GM20000 (cell line): ENCODE measurements at regions not wholly inside any gene's neighbourhood (a gene's known extent, or its start where the extent isn't known, plus 50 kb on each side); places are given as distances from the start of the nearest gene placed in this dataset.

Source experiments
- DNase-seq: peaks from one replicate; pipeline ENCODE4 v3.0.0; 2012; ENCODE audit warnings: low spot score
- TF ChIP-seq, protein P1 (sequence below): IDR thresholded peaks from 2 replicates; pipeline ENCODE4 v1.5.1; 2012; ENCODE audit warnings: mild to moderate bottlenecking, control low read depth; ENCODE audit errors: extremely low read depth, missing control alignments

DNA sequence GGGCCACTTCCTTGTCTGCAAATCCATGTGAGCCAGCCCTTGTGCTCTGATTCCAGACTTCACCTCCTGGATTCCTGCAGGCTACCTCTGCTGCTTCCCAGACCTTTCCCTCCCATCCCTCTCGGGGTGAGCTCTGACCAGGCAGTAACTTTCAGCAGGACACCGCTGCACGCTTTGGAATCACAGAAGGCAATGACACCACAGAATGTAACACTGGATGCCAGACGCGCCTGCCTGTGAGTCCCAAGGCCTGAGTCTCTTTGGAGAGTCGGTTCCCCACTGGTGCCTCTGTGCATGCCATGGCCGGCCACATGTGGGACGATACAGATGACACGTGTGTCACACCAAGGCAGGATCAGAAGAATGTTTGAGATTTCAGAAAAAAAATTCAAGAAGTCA lies 89.7 kb upstream of the ERRFI1 start:
- DNase-seq = no peak
- TF ChIP-seq, protein P1, sequence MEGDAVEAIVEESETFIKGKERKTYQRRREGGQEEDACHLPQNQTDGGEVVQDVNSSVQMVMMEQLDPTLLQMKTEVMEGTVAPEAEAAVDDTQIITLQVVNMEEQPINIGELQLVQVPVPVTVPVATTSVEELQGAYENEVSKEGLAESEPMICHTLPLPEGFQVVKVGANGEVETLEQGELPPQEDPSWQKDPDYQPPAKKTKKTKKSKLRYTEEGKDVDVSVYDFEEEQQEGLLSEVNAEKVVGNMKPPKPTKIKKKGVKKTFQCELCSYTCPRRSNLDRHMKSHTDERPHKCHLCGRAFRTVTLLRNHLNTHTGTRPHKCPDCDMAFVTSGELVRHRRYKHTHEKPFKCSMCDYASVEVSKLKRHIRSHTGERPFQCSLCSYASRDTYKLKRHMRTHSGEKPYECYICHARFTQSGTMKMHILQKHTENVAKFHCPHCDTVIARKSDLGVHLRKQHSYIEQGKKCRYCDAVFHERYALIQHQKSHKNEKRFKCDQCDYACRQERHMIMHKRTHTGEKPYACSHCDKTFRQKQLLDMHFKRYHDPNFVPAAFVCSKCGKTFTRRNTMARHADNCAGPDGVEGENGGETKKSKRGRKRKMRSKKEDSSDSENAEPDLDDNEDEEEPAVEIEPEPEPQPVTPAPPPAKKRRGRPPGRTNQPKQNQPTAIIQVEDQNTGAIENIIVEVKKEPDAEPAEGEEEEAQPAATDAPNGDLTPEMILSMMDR = no peak

DNA sequence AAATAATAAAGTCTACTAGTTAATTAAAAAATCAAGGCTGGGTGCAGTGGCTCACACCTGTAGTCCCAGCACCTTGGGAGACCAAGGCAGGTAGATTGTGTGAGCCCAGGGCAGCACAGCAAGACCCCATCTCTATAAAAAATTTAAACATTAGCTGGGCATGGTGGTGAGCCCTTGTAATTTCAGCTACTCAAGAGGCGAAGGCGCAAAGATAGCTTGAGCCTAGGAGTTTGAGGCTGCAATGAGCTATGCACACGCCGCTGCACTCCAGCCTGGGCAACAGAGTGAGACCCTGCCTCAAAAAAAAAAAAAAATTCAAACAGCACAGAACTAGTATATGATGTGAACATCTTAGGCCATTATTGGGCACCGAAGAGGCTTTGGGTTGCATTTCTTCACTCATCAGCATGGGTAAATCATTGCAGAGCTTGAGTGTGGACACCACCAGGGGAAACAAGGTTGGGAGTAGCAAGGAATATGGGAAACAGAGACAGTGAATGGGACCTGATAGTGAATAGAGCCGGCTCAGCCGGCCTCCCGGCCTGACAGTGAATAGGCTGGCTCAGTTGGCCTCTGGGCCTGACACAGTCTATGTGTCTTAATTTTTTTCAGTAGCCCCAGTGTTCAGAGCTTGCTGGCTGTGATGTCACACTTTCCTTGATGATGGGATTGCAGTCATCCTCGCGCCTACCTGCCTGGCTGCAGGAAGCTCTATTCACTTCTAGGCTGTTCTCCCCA lies 89.1 kb upstream of the ERRFI1 start:
- TF ChIP-seq, protein P1 = no peak
- no peak for DNase-seq

DNA sequence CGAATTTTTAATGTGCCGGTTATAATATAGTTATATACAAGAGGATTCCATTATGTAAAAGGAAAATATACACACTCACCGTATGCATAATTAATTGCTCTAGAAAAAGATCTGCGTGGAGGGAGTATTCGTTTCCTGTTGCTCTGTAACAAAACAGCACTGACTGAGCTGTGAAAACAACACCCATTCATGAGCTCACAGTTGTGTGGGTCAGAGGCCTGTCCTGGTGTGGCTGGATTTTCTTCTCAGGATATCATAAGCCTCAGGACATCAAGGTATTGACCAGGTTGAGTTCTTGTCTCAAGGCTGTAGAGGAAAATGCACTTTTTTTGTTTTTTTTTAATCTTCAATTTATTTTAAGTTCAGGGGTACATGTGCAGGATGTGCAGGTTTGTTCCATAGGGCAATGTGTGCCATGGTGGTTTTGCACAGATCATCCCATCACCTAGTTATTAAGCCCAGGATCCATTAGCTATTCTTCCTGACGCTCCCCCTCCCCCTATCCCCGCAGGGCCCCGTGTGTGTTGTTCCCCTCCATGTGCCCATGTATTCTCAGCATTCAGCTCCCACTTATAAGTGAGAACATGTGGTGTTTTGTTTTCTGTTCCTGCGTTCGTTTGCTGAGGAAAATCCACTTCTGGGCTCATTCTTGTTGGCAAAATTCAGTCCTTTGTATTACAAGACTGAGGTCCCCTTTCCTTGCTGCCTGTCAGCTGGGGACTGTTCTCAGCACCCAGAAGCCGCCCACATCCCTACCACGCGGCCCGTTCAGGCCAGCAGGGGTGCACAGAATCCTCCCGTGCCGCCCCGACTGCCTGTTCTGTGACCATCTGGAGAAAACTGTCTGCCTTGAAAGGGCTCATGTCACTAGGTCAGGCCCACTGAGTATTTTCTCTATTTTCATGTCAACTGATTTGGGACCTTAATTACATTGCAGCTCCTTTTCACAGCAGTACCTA lies 87.4 kb upstream of the ERRFI1 start:
- DNase-seq = no peak
- TF ChIP-seq, protein P1 = no peak

DNA sequence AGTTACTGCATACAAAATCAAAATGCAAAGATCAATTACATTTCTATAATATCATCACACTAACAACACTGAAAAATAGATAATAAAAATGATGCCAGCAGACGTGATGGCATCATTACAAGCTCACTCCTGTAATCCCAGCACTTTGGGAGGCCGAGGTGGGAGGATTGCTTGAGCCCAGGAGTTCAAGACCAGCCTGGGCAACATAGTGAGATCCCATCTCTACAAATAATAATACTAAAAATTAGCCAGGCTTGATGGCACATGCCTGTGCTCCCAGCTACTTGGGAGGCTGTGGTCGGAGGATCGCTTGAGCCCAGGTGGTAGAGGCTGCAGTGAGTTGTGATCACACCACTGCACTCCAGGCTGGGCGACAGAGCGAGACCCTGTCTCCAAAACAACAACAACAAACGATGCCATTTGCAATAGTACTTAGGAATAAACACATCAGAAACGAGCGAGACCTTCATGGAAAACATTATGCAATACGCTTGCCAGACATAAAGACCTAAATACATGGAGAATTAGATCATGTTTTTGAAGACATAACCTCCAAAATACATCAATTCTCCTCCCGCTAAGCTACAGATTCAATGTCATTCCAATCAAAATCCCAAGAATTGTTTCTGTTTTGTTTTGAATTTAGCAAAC lies 86.6 kb upstream of the ERRFI1 start:
- DNase-seq = no peak
- TF ChIP-seq, protein P1 = no peak

DNA sequence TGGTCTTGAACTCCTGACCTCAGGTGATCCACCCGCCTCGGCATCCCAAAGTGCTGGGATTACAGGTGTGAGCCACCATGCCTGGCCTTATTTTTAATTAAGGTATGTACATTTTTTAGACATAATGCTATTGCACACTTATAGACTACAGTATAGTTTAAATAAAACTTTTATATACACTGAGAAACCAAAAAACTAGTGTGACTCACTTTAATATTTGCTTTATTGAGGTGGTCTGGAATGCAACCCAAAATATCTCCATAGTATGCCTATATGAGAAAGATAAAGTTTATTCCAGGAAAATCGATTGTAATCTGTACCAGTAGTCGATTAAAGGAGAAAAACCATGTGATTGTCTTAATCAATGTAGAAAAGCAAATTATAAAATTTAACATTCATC lies 85.5 kb upstream of the ERRFI1 start:
- no peak for DNase-seq
- TF ChIP-seq, protein P1 = no peak

DNA sequence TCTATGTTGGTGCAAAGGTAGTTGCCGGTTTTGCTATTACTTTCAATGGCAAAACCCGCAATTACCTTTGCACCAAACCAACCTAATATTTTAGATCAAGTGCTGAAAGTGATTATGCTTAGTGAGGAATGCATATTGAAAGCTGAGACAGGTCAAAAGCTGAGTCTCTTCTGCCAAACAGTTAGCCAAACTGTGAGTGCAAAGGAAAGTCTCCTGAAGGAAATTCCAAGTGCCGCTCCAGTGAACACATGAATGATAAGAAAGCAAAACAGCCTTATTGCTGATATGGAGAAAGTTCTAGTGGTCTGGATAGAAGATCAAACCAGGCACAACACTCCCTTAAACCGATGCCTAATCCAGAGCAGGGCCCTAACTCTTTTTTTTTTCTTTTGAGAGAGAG lies 83.1 kb upstream of the ERRFI1 start:
- TF ChIP-seq, protein P1 = no peak
- no peak for DNase-seq
